Gastrocnemius medialis (tissue), 4 donors: ENCODE measurements at regions not wholly inside any gene's neighbourhood (a gene's known extent, or its start where the extent isn't known, plus 50 kb on each side); places are given as distances from the start of the nearest gene placed in this dataset.

Experiments used
- POLR2A ChIP-seq, 2 donors: fragments of 450-650 bp; IDR thresholded peaks; one replicate each; pipeline ENCODE4 v1.6.1; 2017; ENCODE audit warnings: antibody characterized with exemption in 2 of 2, mild to moderate bottlenecking in 2 of 2, moderate library complexity in 2 of 2
- TF ChIP-seq, protein P1 (sequence below), 5 experiments: fragments of 450-650 bp in 3 of 5; fragments of 200-600 bp in 2 of 5; sonication (generic) in 2 of 5; IDR thresholded peaks in 4 of 5; conservative IDR thresholded peaks in 1 of 5; 1 replicate in 4 of 5; 2 replicates in 1 of 5; pipeline ENCODE4 v1.5.1; 2016 to 2019; ENCODE audit warnings: antibody characterized with exemption in 5 of 5, mild to moderate bottlenecking in 3 of 5, moderate library complexity in 3 of 5

DNA sequence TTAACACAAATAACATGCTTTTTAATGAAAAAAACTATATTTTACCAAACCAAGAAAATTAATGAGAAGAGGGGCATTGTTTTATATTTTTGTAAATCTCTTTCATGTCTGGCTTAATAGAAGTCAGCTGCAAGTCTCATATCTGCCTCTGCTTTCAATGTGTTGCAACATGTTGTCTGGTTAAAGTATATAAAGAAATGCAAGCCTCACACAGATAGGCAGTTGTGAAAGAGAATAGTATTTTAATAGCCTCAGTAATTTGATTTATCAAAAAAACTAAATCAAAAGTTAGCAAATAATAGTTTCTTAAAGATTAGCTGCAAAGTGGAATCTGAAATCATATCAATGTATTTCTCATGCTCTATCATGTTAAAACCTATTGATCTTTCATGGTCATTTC is 52.9 kb upstream of the NCOA1 start:
- TF ChIP-seq, protein P1, sequence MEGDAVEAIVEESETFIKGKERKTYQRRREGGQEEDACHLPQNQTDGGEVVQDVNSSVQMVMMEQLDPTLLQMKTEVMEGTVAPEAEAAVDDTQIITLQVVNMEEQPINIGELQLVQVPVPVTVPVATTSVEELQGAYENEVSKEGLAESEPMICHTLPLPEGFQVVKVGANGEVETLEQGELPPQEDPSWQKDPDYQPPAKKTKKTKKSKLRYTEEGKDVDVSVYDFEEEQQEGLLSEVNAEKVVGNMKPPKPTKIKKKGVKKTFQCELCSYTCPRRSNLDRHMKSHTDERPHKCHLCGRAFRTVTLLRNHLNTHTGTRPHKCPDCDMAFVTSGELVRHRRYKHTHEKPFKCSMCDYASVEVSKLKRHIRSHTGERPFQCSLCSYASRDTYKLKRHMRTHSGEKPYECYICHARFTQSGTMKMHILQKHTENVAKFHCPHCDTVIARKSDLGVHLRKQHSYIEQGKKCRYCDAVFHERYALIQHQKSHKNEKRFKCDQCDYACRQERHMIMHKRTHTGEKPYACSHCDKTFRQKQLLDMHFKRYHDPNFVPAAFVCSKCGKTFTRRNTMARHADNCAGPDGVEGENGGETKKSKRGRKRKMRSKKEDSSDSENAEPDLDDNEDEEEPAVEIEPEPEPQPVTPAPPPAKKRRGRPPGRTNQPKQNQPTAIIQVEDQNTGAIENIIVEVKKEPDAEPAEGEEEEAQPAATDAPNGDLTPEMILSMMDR (IDR thresholded peaks at IDR 0.05 in 4 of 5, conservative IDR thresholded peaks at IDR 0.05 in 1 of 5), result no peak
- no peak for TF ChIP-seq POLR2A (IDR thresholded peaks at IDR 0.05)
